Cardiac fibroblast (primary cell): ENCODE measurements at regions not wholly inside any gene's neighbourhood (a gene's known extent, or its start where the extent isn't known, plus 50 kb on each side); places are given as distances from the start of the nearest gene placed in this dataset.
"Not testable (repeated sequence)": the region's sequence is repeated elsewhere in the genome, so short reads cannot be mapped to it uniquely, and the experiment has no call there.

ENCODE experiments used
- DNase-seq, 2 donors: peaks; one replicate each; pipeline versions ENCODE4 v3.0.0 to v3.0.0-alpha.2; 2010; ENCODE audit warnings: low read depth in 2 of 2
- H3K4me3 ChIP-seq, 2 donors: replicated peaks in 1 of 2; 1 replicate in 1 of 2; 2 replicates in 1 of 2; pipeline ENCODE4 v1.5.1; 2011; ENCODE audit warnings: low read depth in 2 of 2, low read length in 2 of 2, mild to moderate bottlenecking in 2 of 2, moderate library complexity in 1 of 2
- CTCF ChIP-seq: IDR thresholded peaks from one replicate; pipeline ENCODE4 v1.5.1; 2011; ENCODE audit warnings: low read depth, mild to moderate bottlenecking, low read length, inconsistent platforms

GRCh38 chr3:177465257-177465642, 268.0 kb upstream of the TBL1XR1 start:
- H3K4me3 ChIP-seq: no peak overlapping the region
- TF ChIP-seq CTCF: no peak
- no peak for DNase-seq

GRCh38 chr3:177466074-177466473, 268.8 kb upstream of the TBL1XR1 start:
- H3K4me3 ChIP-seq: no peak overlapping the region
- no peak for DNase-seq
- TF ChIP-seq CTCF: no peak

GRCh38 chr3:177466622-177467021, 269.3 kb upstream of the TBL1XR1 start:
- DNase-seq, H3K4me3 ChIP-seq: not testable (repeated sequence)

- DNase-seq: no peak
- no peak overlapping the region for H3K4me3 ChIP-seq
- no peak for TF ChIP-seq CTCF
Measured at GRCh38 chr3:177467247-177467985, 270.1 kb upstream of the TBL1XR1 start.

- DNase-seq: peak; percentile 88 to 96
- TF ChIP-seq CTCF: no peak
- H3K4me3 ChIP-seq: no peak overlapping the region
Measured at GRCh38 chr3:177468331-177468730, 271.0 kb upstream of the TBL1XR1 start.

- DNase-seq: peak; percentile 53 to 82
- TF ChIP-seq CTCF: no peak
- H3K4me3 ChIP-seq: no peak overlapping the region
Measured at GRCh38 chr3:177468816-177469215, 271.5 kb upstream of the TBL1XR1 start.

- H3K4me3 ChIP-seq: no peak overlapping the region
- no peak for DNase-seq
- no peak for TF ChIP-seq CTCF
Measured at GRCh38 chr3:177469216-177469615, 271.9 kb upstream of the TBL1XR1 start.
